K562 (cell line): ENCODE measurements at regions not wholly inside any gene's neighbourhood (a gene's known extent, or its start where the extent isn't known, plus 50 kb on each side); places are given as distances from the start of the nearest gene placed in this dataset.

Experiments used
- ATAC-seq: fragments of 200-7000 bp; cut with Tn5 transposase; 3 replicates; pipeline ENCODE4 v1.9.1; 2020; ENCODE audit warnings: moderate library complexity
- BruUV-seq: library from RNA; stranded (reverse); fragments of 400-500 nt; replicated peaks from 2 replicates; lab custom pipeline; 2021; lab: Mats Ljungman, UMichigan
- CTCF ChIA-PET: fragments of 300-600 bp; formaldehyde crosslinking; extraction: SDS; loops from one replicate; lab custom pipeline; 2021; ENCODE audit warnings: low intra/inter-chr PET ratio; lab: Yijun Ruan, JAX
- POLR2A ChIA-PET: fragments of 300-600, 350-650 bp; sonication (Branson Sonifier 250); formaldehyde crosslinking; extraction: SDS; loops from one replicate; lab custom pipeline; 2021; ENCODE audit warnings: antibody characterized with exemption, inconsistent platforms; lab: Yijun Ruan, JAX
- DNase-seq, 4 experiments: peaks; one replicate each; pipeline versions ENCODE4 v3.0.0 to v3.0.0-alpha.2; 2011 to 2018; ENCODE audit warnings: low spot score in 3 of 4, mixed read lengths in 3 of 4; ENCODE audit errors: extremely low read depth in 1 of 4
- FAIRE-seq: peaks from 2 replicates; lab custom pipeline; 2011; peaks lifted over from hg19 to GRCh38; lab: Jason Lieb, UNC
- H2AFZ ChIP-seq: 2 replicates; pipeline ENCODE4 v1.6.0; 2011; ENCODE audit warnings: low read depth, low read length, control low read depth, inconsistent platforms
- H3K27ac ChIP-seq: fragments of 200-600 bp; 3 replicates; pipeline ENCODE4 v1.8.0; 2011; ENCODE audit warnings: low read depth, mild to moderate bottlenecking, control low read depth, inconsistent platforms, low read length, moderate library complexity, mixed read lengths; ENCODE audit errors: extremely low read depth
- H3K27me3 ChIP-seq, 2 experiments: fragments of 300-600 bp in 1 of 2; 2 replicates in 1 of 2; 3 replicates in 1 of 2; pipeline versions ENCODE4 v1.6.0 to v1.8.0; 2011; ENCODE audit warnings: inconsistent platforms in 2 of 2, low read length in 2 of 2, mild to moderate bottlenecking in 1 of 2, mixed read lengths in 1 of 2, moderate library complexity in 1 of 2; ENCODE audit not compliant: control insufficient read depth in 2 of 2, insufficient read depth in 2 of 2
- H3K36me3 ChIP-seq: fragments of 300-600 bp; 3 replicates; pipeline ENCODE4 v1.8.0; 2011; ENCODE audit warnings: mild to moderate bottlenecking, low read length, inconsistent platforms; ENCODE audit not compliant: control insufficient read depth, insufficient read depth
- H3K4me1 ChIP-seq, 2 experiments: fragments of 200-600 bp in 1 of 2; replicated peaks in 1 of 2; 2 replicates in 1 of 2; 3 replicates in 1 of 2; pipeline versions ENCODE4 v1.5.1 to v1.8.0; 2011; ENCODE audit warnings: inconsistent platforms in 2 of 2, low read length in 2 of 2, mild to moderate bottlenecking in 1 of 2, mixed read lengths in 1 of 2, moderate library complexity in 1 of 2; ENCODE audit not compliant: control insufficient read depth in 2 of 2, insufficient read depth in 2 of 2
- H3K4me2 ChIP-seq: 2 replicates; pipeline ENCODE4 v1.6.1; 2011; ENCODE audit warnings: low read length, control low read depth, inconsistent platforms, mixed read lengths; ENCODE audit not compliant: insufficient read depth
- H3K4me3 ChIP-seq: fragments of 200-600 bp; sonication (generic), shearing (Covaris generic); 2 replicates; pipeline ENCODE4 v1.5.1; 2016; ENCODE audit warnings: control low read depth, inconsistent platforms
- H3K79me2 ChIP-seq: fragments of 200-600 bp; 3 replicates; pipeline ENCODE4 v1.8.0; 2011; ENCODE audit warnings: low read length, inconsistent platforms; ENCODE audit not compliant: control insufficient read depth, insufficient read depth
- H3K9ac ChIP-seq, 2 experiments: 2 replicates each; pipeline versions ENCODE4 v1.6.0 to v1.6.1; 2011; ENCODE audit warnings: low read depth in 2 of 2, low read length in 2 of 2, control low read depth in 1 of 2, inconsistent platforms in 1 of 2, mild to moderate bottlenecking in 1 of 2, mixed read lengths in 1 of 2; ENCODE audit not compliant: insufficient read depth in 1 of 2
- H3K9me1 ChIP-seq: one replicate; pipeline ENCODE4 v1.6.0; 2011; ENCODE audit warnings: inconsistent platforms, mild to moderate bottlenecking, low read length, moderate library complexity; ENCODE audit not compliant: control insufficient read depth, insufficient read depth
- H3K9me3 ChIP-seq: replicated peaks from 2 replicates; pipeline ENCODE4 v1.5.1; 2011; ENCODE audit warnings: low read depth, low read length, inconsistent platforms; ENCODE audit not compliant: control insufficient read depth, insufficient read depth
- H4K20me1 ChIP-seq: replicated peaks from 2 replicates; pipeline ENCODE4 v1.6.1; 2011; ENCODE audit warnings: low read length, inconsistent platforms, mixed read lengths; ENCODE audit not compliant: control insufficient read depth, insufficient read depth
- ETV6 ChIP-seq, 3 experiments: fragments of 150-350 bp in 1 of 3; sonication (generic) in 1 of 3; formaldehyde crosslinking in 1 of 3; IDR thresholded peaks; 2 replicates each; pipeline versions ENCODE4 v1.6.1 to v1.8.0; 2014 to 2022; ENCODE audit warnings: borderline replicate concordance in 2 of 3, low read depth in 2 of 3, antibody characterized with exemption in 1 of 3, low read length in 1 of 3, mild to moderate bottlenecking in 1 of 3, missing genetic modification reagents in 1 of 3
- JUNB ChIP-seq: fragments of 450-650 bp; formaldehyde crosslinking; conservative IDR thresholded peaks from 2 replicates; pipeline ENCODE4 v1.4.0; 2020; ENCODE audit warnings: mild to moderate bottlenecking
- NFIX ChIP-seq: fragments of 250-450 bp; sonication (Bioruptor Pico); IDR thresholded peaks from 2 replicates; pipeline ENCODE4 v1.4.0; 2020; ENCODE audit warnings: low read depth, mild to moderate bottlenecking, moderate library complexity
- TSC22D4 ChIP-seq: fragments of 450-650 bp; IDR thresholded peaks from 2 replicates; pipeline ENCODE4 v1.6.1; 2016; ENCODE audit warnings: missing genetic modification characterization, missing biosample characterization, control low read depth
- ZKSCAN1 ChIP-seq: fragments of 150-350 bp; IDR thresholded peaks from 2 replicates; pipeline ENCODE4 v1.6.1; 2016; ENCODE audit warnings: low read depth, low read length
- ZNF12 ChIP-seq: sonication (generic); formaldehyde crosslinking; IDR thresholded peaks from 2 replicates; pipeline ENCODE4 v1.4.0; 2020; ENCODE audit warnings: mild to moderate bottlenecking, missing genetic modification reagents
- ZNF140 ChIP-seq: fragments of 250-450 bp; sonication (Bioruptor Pico); IDR thresholded peaks from 2 replicates; pipeline ENCODE4 v1.8.0; 2021; ENCODE audit warnings: moderate library complexity, mild to moderate bottlenecking, inconsistent platforms
- ZNF143 ChIP-seq: sonication (generic); formaldehyde crosslinking; IDR thresholded peaks from 2 replicates; pipeline ENCODE4 v1.9.0; 2022; ENCODE audit warnings: mild to moderate bottlenecking, missing genetic modification reagents
- ZNF3 ChIP-seq: fragments of 250-450 bp; sonication (Bioruptor Pico); IDR thresholded peaks from 2 replicates; pipeline ENCODE4 v1.5.0; 2021; ENCODE audit warnings: mild to moderate bottlenecking, moderate library complexity
- WGBS: fragments of 100-300 bp; shearing (Covaris generic); methylation state at CpG from one replicate; pipeline ENCODE4 v1.1.6; 2016; ENCODE audit warnings: low coverage, mixed read lengths; ENCODE audit not compliant: insufficient coverage; ENCODE audit errors: missing lambda C conversion rate; 5-methylcytosine and 5-hydroxymethylcytosine counted together
- in situ Hi-C: fragments of 300-500 bp; cut with MboI; formaldehyde crosslinking; loops from 4 replicates; pipeline ENCODE4 v1.15.0; 2018; ENCODE audit warnings: inconsistent platforms, mixed read lengths
- intact Hi-C: fragments of 100-400 bp; cut with micrococcal nuclease; formaldehyde crosslinking; loops from 2 replicates; pipeline ENCODE4 v1.14.2; 2022
- TF ChIP-seq, protein P1 (sequence below): fragments of 450-650 bp; formaldehyde crosslinking; IDR thresholded peaks from 2 replicates; pipeline ENCODE4 v1.4.0; 2020; ENCODE audit warnings: mild to moderate bottlenecking, moderate library complexity
- TF ChIP-seq, protein P2 (sequence below): fragments of 450-650 bp; formaldehyde crosslinking; IDR thresholded peaks from 2 replicates; pipeline ENCODE4 v1.4.0; 2020; ENCODE audit warnings: mild to moderate bottlenecking
- TF ChIP-seq, protein P3 (sequence below): fragments of 450-650 bp; IDR thresholded peaks from 2 replicates; pipeline ENCODE4 v1.6.1; 2018; ENCODE audit warnings: mild to moderate bottlenecking, low read depth; ENCODE audit not compliant: partially characterized antibody
- TF ChIP-seq, protein P4 (sequence below): fragments of 250-450 bp; sonication (Bioruptor Pico); IDR thresholded peaks from 2 replicates; pipeline ENCODE4 v1.8.0; 2021; ENCODE audit warnings: moderate library complexity, mild to moderate bottlenecking, inconsistent platforms
- TF ChIP-seq, protein P5 (sequence below): sonication (generic); formaldehyde crosslinking; IDR thresholded peaks from 2 replicates; pipeline ENCODE4 v1.8.0; 2023; ENCODE audit warnings: mild to moderate bottlenecking, missing genetic modification reagents

DNA sequence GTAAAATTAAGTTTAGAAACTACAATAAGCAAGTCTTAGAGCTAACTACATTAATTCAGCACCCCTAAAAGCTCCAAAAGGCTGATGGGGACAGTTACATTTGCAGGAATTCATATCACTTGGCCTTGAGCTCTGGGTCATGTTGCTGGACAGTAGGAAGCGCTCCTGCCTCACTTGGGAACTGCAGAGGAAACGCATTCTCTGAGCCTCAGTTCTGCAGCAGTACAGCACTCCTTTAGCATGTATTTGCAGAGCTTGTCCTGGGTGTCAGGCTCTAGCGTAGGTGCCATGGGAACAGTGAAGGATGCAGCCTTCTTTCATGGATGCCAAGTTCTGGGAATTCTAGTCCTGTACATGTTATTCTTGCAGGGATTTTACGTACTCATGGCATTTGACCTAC, 710.4 kb downstream of the IRX1 start (continued):
- TF ChIP-seq, protein P1, sequence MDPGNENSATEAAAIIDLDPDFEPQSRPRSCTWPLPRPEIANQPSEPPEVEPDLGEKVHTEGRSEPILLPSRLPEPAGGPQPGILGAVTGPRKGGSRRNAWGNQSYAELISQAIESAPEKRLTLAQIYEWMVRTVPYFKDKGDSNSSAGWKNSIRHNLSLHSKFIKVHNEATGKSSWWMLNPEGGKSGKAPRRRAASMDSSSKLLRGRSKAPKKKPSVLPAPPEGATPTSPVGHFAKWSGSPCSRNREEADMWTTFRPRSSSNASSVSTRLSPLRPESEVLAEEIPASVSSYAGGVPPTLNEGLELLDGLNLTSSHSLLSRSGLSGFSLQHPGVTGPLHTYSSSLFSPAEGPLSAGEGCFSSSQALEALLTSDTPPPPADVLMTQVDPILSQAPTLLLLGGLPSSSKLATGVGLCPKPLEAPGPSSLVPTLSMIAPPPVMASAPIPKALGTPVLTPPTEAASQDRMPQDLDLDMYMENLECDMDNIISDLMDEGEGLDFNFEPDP (CRISPR knock-in tag) = no peak
- TF ChIP-seq, protein P2, sequence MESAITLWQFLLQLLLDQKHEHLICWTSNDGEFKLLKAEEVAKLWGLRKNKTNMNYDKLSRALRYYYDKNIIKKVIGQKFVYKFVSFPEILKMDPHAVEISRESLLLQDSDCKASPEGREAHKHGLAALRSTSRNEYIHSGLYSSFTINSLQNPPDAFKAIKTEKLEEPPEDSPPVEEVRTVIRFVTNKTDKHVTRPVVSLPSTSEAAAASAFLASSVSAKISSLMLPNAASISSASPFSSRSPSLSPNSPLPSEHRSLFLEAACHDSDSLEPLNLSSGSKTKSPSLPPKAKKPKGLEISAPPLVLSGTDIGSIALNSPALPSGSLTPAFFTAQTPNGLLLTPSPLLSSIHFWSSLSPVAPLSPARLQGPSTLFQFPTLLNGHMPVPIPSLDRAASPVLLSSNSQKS (CRISPR knock-in tag) = no peak
- TF ChIP-seq ZNF12 (no peak), ZNF3 (CRISPR knock-in tag) (no peak)
- TF ChIP-seq, protein P3, sequence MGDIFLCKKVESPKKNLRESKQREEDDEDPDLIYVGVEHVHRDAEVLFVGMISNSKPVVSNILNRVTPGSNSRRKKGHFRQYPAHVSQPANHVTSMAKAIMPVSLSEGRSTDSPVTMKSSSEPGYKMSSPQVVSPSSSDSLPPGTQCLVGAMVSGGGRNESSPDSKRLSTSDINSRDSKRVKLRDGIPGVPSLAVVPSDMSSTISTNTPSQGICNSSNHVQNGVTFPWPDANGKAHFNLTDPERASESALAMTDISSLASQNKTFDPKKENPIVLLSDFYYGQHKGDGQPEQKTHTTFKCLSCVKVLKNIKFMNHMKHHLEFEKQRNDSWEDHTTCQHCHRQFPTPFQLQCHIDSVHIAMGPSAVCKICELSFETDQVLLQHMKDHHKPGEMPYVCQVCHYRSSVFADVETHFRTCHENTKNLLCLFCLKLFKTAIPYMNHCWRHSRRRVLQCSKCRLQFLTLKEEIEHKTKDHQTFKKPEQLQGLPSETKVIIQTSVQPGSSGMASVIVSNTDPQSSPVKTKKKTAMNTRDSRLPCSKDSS = no peak

DNA sequence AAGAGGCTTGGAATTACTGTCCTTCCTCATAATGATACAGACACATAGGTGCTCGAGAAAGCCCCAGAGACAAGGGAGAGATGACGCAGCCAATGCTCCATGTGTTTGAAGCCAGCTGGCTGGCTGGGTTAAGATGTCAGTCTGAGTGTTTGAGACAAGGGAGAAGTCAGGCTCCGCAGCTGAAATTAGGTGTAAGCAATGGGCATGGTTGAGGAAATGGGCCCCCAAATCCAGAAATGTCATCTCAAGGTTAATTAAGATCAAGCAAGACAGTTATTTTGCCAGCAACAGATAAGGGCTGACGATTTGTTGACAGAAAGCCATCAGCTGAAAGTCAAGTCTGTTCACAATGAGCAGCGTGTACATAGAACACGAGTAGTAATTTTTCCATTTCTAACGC, 713.4 kb downstream of the IRX1 start:
- POLR2A ChIA-PET = no interaction called here
- TF ChIP-seq NFIX (CRISPR knock-in tag) (no peak), TSC22D4 (tag) (no peak), ETV6 (IDR thresholded peaks at IDR 0.05; ENCODE audit: borderline replicate concordance in 1 of 2, low read depth in 2 of 2, low read length in 1 of 2) (no peak), ETV6 (CRISPR knock-in tag; IDR thresholded peaks at IDR 0.05; ENCODE audit: borderline replicate concordance) (no peak), ZNF143 (CRISPR knock-in tag) (no peak), ZNF140 (CRISPR knock-in tag) (no peak), JUNB (no peak), ZKSCAN1 (no peak)
- TF ChIP-seq, protein P4, sequence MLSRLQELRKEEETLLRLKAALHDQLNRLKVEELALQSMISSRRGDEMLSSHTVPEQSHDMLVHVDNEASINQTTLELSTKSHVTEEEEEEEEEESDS (CRISPR knock-in tag) = no peak
- TF ChIP-seq, protein P5, sequence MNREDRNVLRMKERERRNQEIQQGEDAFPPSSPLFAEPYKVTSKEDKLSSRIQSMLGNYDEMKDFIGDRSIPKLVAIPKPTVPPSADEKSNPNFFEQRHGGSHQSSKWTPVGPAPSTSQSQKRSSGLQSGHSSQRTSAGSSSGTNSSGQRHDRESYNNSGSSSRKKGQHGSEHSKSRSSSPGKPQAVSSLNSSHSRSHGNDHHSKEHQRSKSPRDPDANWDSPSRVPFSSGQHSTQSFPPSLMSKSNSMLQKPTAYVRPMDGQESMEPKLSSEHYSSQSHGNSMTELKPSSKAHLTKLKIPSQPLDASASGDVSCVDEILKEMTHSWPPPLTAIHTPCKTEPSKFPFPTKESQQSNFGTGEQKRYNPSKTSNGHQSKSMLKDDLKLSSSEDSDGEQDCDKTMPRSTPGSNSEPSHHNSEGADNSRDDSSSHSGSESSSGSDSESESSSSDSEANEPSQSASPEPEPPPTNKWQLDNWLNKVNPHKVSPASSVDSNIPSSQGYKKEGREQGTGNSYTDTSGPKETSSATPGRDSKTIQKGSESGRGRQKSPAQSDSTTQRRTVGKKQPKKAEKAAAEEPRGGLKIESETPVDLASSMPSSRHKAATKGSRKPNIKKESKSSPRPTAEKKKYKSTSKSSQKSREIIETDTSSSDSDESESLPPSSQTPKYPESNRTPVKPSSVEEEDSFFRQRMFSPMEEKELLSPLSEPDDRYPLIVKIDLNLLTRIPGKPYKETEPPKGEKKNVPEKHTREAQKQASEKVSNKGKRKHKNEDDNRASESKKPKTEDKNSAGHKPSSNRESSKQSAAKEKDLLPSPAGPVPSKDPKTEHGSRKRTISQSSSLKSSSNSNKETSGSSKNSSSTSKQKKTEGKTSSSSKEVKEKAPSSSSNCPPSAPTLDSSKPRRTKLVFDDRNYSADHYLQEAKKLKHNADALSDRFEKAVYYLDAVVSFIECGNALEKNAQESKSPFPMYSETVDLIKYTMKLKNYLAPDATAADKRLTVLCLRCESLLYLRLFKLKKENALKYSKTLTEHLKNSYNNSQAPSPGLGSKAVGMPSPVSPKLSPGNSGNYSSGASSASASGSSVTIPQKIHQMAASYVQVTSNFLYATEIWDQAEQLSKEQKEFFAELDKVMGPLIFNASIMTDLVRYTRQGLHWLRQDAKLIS (CRISPR knock-in tag) = no peak

More for the DNA sequence above, 713.4 kb downstream of the IRX1 start:
- no peaks in the 10 kb centered on the region for H3K9me1 ChIP-seq
- no peaks in the 10 kb centered on the region for H3K36me3 ChIP-seq
- in situ Hi-C loops = no loop called here
- H3K79me2 ChIP-seq = no peaks in the 10 kb centered on the region
- WGBS = under 1% methylated on average over 7 of the region's 7 CpGs
- H3K4me3 ChIP-seq = no peak overlapping the region
- H4K20me1 ChIP-seq = no peaks in the 10 kb centered on the region
- intact Hi-C loops = no loop called here
- BruUV-seq = no TSS peak
- no peak overlapping the region for H3K27ac ChIP-seq
- no peak overlapping the region for H3K4me2 ChIP-seq
- ATAC-seq (no peak), FAIRE-seq (no peak), DNase-seq (no peak)
- no peak overlapping the region for H3K9ac ChIP-seq
- no peak overlapping the region for H2AFZ ChIP-seq
- CTCF ChIA-PET = no interaction called here
- no peaks in the 10 kb centered on the region; the same call in 1 of the 2 replicates for H3K9me3 ChIP-seq
- no peaks in the 10 kb centered on the region for H3K27me3 ChIP-seq
- H3K4me1 ChIP-seq = no peaks in the 10 kb centered on the region
